ENCODE measurements at regions not wholly inside any gene's neighbourhood (a gene's known extent, or its start where the extent isn't known, plus 50 kb on each side); places are given as distances from the start of the nearest gene placed in this dataset.
"Not testable (repeated sequence)": the region's sequence is repeated elsewhere in the genome, so short reads cannot be mapped to it uniquely, and the experiment has no call there.

DNA sequence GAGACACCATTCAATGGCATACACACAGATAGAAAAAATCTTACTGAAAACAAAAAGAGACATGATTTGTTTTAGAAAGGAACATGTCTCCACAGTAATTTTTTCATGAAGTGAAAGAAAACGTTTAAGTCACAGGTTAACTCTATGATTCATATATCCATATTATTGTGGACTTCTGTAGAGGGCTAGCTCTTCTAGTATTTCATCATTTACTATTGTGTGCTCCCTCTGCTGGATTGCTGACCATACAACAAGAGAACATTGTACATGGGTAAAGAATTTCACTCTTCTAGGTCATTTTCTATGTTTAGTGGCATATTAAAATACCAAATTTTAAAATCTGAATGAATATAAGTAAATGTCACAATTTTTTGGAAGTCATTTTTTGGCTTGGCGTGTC lies 91.8 kb upstream of the POU3F4 start:
- peak; percentile 0 for DNase-seq

GRCh38 chrX:83419030-83419792 lies 88.9 kb upstream of the POU3F4 start:
- DNase-seq = no peak

DNA sequence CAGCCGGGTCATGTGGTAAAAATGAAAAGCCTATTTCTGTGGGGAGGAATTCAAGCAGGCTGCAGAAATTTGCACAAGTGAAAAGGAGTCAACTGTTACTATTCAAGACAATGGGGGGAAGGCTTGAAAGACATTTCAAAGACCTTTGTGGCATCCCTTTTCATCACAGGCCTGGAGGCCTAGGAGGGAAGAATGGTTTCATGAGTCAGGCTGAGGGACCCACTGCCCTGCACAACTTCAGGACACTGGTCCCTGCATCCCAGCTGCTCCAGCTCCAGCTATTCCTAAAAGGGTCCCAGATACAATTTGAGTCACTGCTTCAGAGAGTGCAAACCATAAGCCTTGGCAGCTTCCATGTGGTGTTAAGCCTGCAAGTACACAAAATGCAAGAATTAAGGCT lies 85.3 kb upstream of the POU3F4 start:
- no peak for DNase-seq

- not testable (repeated sequence) for DNase-seq
Observed at GRCh38 chrX:83442552-83442951, 65.5 kb upstream of the POU3F4 start.

- DNase-seq = no peak
Observed at GRCh38 chrX:83446355-83446754, 61.7 kb upstream of the POU3F4 start.

All from NCI-H1694 treated with DMSO at 0.1 percent for 48 hours (cell line).